ENCODE measurements at regions not wholly inside any gene's neighbourhood (a gene's known extent, or its start where the extent isn't known, plus 50 kb on each side); places are given as distances from the start of the nearest gene placed in this dataset.
A peak's percentile ranks its signal among the peaks of the same experiment; 100 is the strongest.

- no peak for DNase-seq
- Histone ChIP-seq H3K4me3 (ENCODE audit: low read depth, low read length) (no peak overlapping the region), H2BK5ac (ENCODE audit: low read depth, low read length, poor library complexity) (no peak overlapping the region), H4K8ac (ENCODE audit: low read depth, low read length) (no peak overlapping the region), H3K79me1 (ENCODE audit: low read length) (no peaks in the 10 kb centered on the region), H3K14ac (ENCODE audit: low read length) (no peak overlapping the region), H3K4me2 (ENCODE audit: low read length) (no peak overlapping the region), H2AK5ac (ENCODE audit: low read length) (no peak overlapping the region), H2BK12ac (ENCODE audit: low read length) (no peak overlapping the region), H3K9me3 (ENCODE audit: insufficient read depth, low read depth, low read length) (no peaks in the 10 kb centered on the region), H3K4me1 (ENCODE audit: control insufficient read depth in 1 of 2, insufficient read depth in 2 of 2, low read length in 2 of 2) (peaks cover 0 to 11% of the 10 kb centered on the region in 2 experiments), H3K36me3 (ENCODE audit: control insufficient read depth in 1 of 2, insufficient read depth in 2 of 2, low read length in 2 of 2) (no peaks in the 10 kb centered on the region), H3K4ac (ENCODE audit: low read depth, low read length) (no peak overlapping the region), H4K91ac (ENCODE audit: low read depth, low read length) (no peak overlapping the region), H4K12ac (ENCODE audit: low read depth, low read length) (no peak overlapping the region), H3K27me3 (ENCODE audit: insufficient read depth, low read length) (no peaks in the 10 kb centered on the region), H2AFZ (ENCODE audit: insufficient read depth, low read length, poor library complexity) (no peak overlapping the region), H3K9ac (ENCODE audit: low read length) (no peak overlapping the region), H3K18ac (ENCODE audit: low read length) (no peak overlapping the region), H2BK120ac (ENCODE audit: insufficient read depth, low read length, poor library complexity) (no peak overlapping the region), H3K27ac (ENCODE audit: low read depth, low read length) (no peak overlapping the region), H3K23ac (ENCODE audit: low read length) (no peak overlapping the region), H3K79me2 (ENCODE audit: control insufficient read depth, insufficient read depth, low read length, poor library complexity) (no peaks in the 10 kb centered on the region)
- no CpG with 5 or more reads among the region's 3 CpGs for WGBS (ENCODE audit: extremely low coverage, insufficient coverage, insufficient read length)
These were observed 118.2 kb upstream of the KIF5B start for GRCh38 chr10:32174349-32174893.

- H3K18ac ChIP-seq (ENCODE audit: low read length), result no peak overlapping the region
- H2BK5ac ChIP-seq (ENCODE audit: low read depth, low read length, poor library complexity), result no peak overlapping the region
- no peak overlapping the region for H4K12ac ChIP-seq (ENCODE audit: low read depth, low read length)
- peak; percentile 59 to 76 for DNase-seq
- H2BK120ac ChIP-seq (ENCODE audit: insufficient read depth, low read length, poor library complexity), result no peak overlapping the region
- no peaks in the 10 kb centered on the region for H3K36me3 ChIP-seq (ENCODE audit: control insufficient read depth in 1 of 2, insufficient read depth in 2 of 2, low read length in 2 of 2)
- no peak overlapping the region for H3K14ac ChIP-seq (ENCODE audit: low read length)
- H3K9ac ChIP-seq (ENCODE audit: low read length), result no peak overlapping the region
- H3K23ac ChIP-seq (ENCODE audit: low read length), result no peak overlapping the region
- no CpG with 5 or more reads among the region's 3 CpGs for WGBS (ENCODE audit: extremely low coverage, insufficient coverage, insufficient read length)
- H3K4me2 ChIP-seq (ENCODE audit: low read length), result no peak overlapping the region
- H3K9me3 ChIP-seq (ENCODE audit: insufficient read depth, low read depth, low read length), result no peaks in the 10 kb centered on the region
- H3K4ac ChIP-seq (ENCODE audit: low read depth, low read length), result no peak overlapping the region
- H2BK12ac ChIP-seq (ENCODE audit: low read length), result no peak overlapping the region
- H3K79me2 ChIP-seq (ENCODE audit: control insufficient read depth, insufficient read depth, low read length, poor library complexity), result no peaks in the 10 kb centered on the region
- H4K91ac ChIP-seq (ENCODE audit: low read depth, low read length), result no peak overlapping the region
- no peak overlapping the region for H3K4me3 ChIP-seq (ENCODE audit: low read depth, low read length)
- H3K27ac ChIP-seq (ENCODE audit: low read depth, low read length), result peak overlapping the region; percentile 27
- no peak overlapping the region for H4K8ac ChIP-seq (ENCODE audit: low read depth, low read length)
- no peaks in the 10 kb centered on the region for H3K27me3 ChIP-seq (ENCODE audit: insufficient read depth, low read length)
- peaks cover 0 to 9% of the 10 kb centered on the region in 2 experiments for H3K4me1 ChIP-seq (ENCODE audit: control insufficient read depth in 1 of 2, insufficient read depth in 2 of 2, low read length in 2 of 2)
- H3K79me1 ChIP-seq (ENCODE audit: low read length), result no peaks in the 10 kb centered on the region
- H2AFZ ChIP-seq (ENCODE audit: insufficient read depth, low read length, poor library complexity), result peak overlapping the region; percentile 18
- no peak overlapping the region for H2AK5ac ChIP-seq (ENCODE audit: low read length)
These were observed 115.0 kb upstream of the KIF5B start for GRCh38 chr10:32171204-32171603.

- WGBS (ENCODE audit: extremely low coverage, insufficient coverage, insufficient read length), result no CpG with 5 or more reads among the region's 5 CpGs
- H3K9me3 ChIP-seq (ENCODE audit: insufficient read depth, low read depth, low read length), result peaks cover 2% of the 10 kb centered on the region
These were observed 113.3 kb upstream of the KIF5B start for GRCh38 chr10:32169556-32169955.

GRCh38 chr10:32167450-32167849 lies 111.2 kb upstream of the KIF5B start:
- H3K27ac ChIP-seq (ENCODE audit: low read depth, low read length), result no peak overlapping the region
- peaks cover 0 to 9% of the 10 kb centered on the region in 2 experiments for H3K4me1 ChIP-seq (ENCODE audit: control insufficient read depth in 1 of 2, insufficient read depth in 2 of 2, low read length in 2 of 2)
- H2BK12ac ChIP-seq (ENCODE audit: low read length), result no peak overlapping the region
- H2BK5ac ChIP-seq (ENCODE audit: low read depth, low read length, poor library complexity), result no peak overlapping the region
- no peak overlapping the region for H3K4me2 ChIP-seq (ENCODE audit: low read length)
- no peaks in the 10 kb centered on the region for H3K36me3 ChIP-seq (ENCODE audit: control insufficient read depth in 1 of 2, insufficient read depth in 2 of 2, low read length in 2 of 2)
- no peak overlapping the region for H3K14ac ChIP-seq (ENCODE audit: low read length)
- no peaks in the 10 kb centered on the region for H3K27me3 ChIP-seq (ENCODE audit: insufficient read depth, low read length)
- H3K79me1 ChIP-seq (ENCODE audit: low read length), result no peaks in the 10 kb centered on the region
- no peak overlapping the region for H4K12ac ChIP-seq (ENCODE audit: low read depth, low read length)
- no peak overlapping the region for H3K18ac ChIP-seq (ENCODE audit: low read length)
- H3K4ac ChIP-seq (ENCODE audit: low read depth, low read length), result no peak overlapping the region
- no peak overlapping the region for H3K23ac ChIP-seq (ENCODE audit: low read length)
- peaks cover 2% of the 10 kb centered on the region for H3K9me3 ChIP-seq (ENCODE audit: insufficient read depth, low read depth, low read length)
- WGBS (ENCODE audit: extremely low coverage, insufficient coverage, insufficient read length), result no CpG with 5 or more reads among the region's 5 CpGs
- no peak overlapping the region for H4K8ac ChIP-seq (ENCODE audit: low read depth, low read length)
- H2AFZ ChIP-seq (ENCODE audit: insufficient read depth, low read length, poor library complexity), result no peak overlapping the region
- no peak overlapping the region for H3K9ac ChIP-seq (ENCODE audit: low read length)
- H2AK5ac ChIP-seq (ENCODE audit: low read length), result no peak overlapping the region
- no peak for DNase-seq
- no peaks in the 10 kb centered on the region for H3K79me2 ChIP-seq (ENCODE audit: control insufficient read depth, insufficient read depth, low read length, poor library complexity)
- no peak overlapping the region for H4K91ac ChIP-seq (ENCODE audit: low read depth, low read length)
- no peak overlapping the region for H3K4me3 ChIP-seq (ENCODE audit: low read depth, low read length)
- H2BK120ac ChIP-seq (ENCODE audit: insufficient read depth, low read length, poor library complexity), result no peak overlapping the region

More at GRCh38 chr10:32169556-32169955, 113.3 kb upstream of the KIF5B start:
- Histone ChIP-seq H3K4me2 (ENCODE audit: low read length) (no peak overlapping the region), H3K9ac (ENCODE audit: low read length) (no peak overlapping the region), H2BK12ac (ENCODE audit: low read length) (no peak overlapping the region), H2AK5ac (ENCODE audit: low read length) (no peak overlapping the region), H2AFZ (ENCODE audit: insufficient read depth, low read length, poor library complexity) (no peak overlapping the region), H3K79me1 (ENCODE audit: low read length) (no peaks in the 10 kb centered on the region), H4K12ac (ENCODE audit: low read depth, low read length) (no peak overlapping the region), H2BK120ac (ENCODE audit: insufficient read depth, low read length, poor library complexity) (no peak overlapping the region), H3K27me3 (ENCODE audit: insufficient read depth, low read length) (no peaks in the 10 kb centered on the region), H3K79me2 (ENCODE audit: control insufficient read depth, insufficient read depth, low read length, poor library complexity) (no peaks in the 10 kb centered on the region), H3K23ac (ENCODE audit: low read length) (no peak overlapping the region), H3K27ac (ENCODE audit: low read depth, low read length) (no peak overlapping the region), H3K4me3 (ENCODE audit: low read depth, low read length) (no peak overlapping the region), H2BK5ac (ENCODE audit: low read depth, low read length, poor library complexity) (no peak overlapping the region), H4K8ac (ENCODE audit: low read depth, low read length) (no peak overlapping the region), H3K14ac (ENCODE audit: low read length) (no peak overlapping the region), H3K4ac (ENCODE audit: low read depth, low read length) (no peak overlapping the region), H4K91ac (ENCODE audit: low read depth, low read length) (no peak overlapping the region), H3K36me3 (ENCODE audit: control insufficient read depth in 1 of 2, insufficient read depth in 2 of 2, low read length in 2 of 2) (no peaks in the 10 kb centered on the region), H3K18ac (ENCODE audit: low read length) (no peak overlapping the region), H3K4me1 (ENCODE audit: control insufficient read depth in 1 of 2, insufficient read depth in 2 of 2, low read length in 2 of 2) (peaks cover 0 to 9% of the 10 kb centered on the region in 2 experiments)
- DNase-seq, result no peak
